H1 (cell line): ENCODE measurements at regions not wholly inside any gene's neighbourhood (a gene's known extent, or its start where the extent isn't known, plus 50 kb on each side); places are given as distances from the start of the nearest gene placed in this dataset.

Experiments
- CTCF ChIA-PET: fragments of 300-600 bp; sonication (Branson Sonifier 250); formaldehyde crosslinking; loops from one replicate; lab custom pipeline; 2021; ENCODE audit not compliant: partially characterized antibody; lab: Charles Lee
- POLR2A ChIA-PET: fragments of 300-600 bp; sonication (Branson Sonifier 250); formaldehyde crosslinking; loops from one replicate; lab custom pipeline; 2021; ENCODE audit warnings: inconsistent platforms; ENCODE audit not compliant: partially characterized antibody; lab: Charles Lee
- DNase-seq, 2 experiments: peaks; one replicate each; pipeline versions ENCODE4 v3.0.0 to v3.0.0-alpha.2; 2010 to 2022; ENCODE audit warnings: low spot score in 2 of 2, low read depth in 1 of 2, mixed read lengths in 1 of 2
- FAIRE-seq: peaks from 2 replicates; lab custom pipeline; 2011; peaks lifted over from hg19 to GRCh38; lab: Jason Lieb, UNC
- H2AFZ ChIP-seq: 2 replicates; pipeline ENCODE4 v1.8.1; 2012; ENCODE audit warnings: low read length, inconsistent platforms
- H2AK5ac ChIP-seq: 2 replicates; pipeline ENCODE4 v1.6.1; 2013; ENCODE audit warnings: low read depth, low read length
- H2BK120ac ChIP-seq: replicated peaks from 2 replicates; pipeline ENCODE3; 2013; ENCODE audit warnings: low read depth, low read length, inconsistent platforms
- H2BK12ac ChIP-seq: 2 replicates; pipeline ENCODE4 v1.6.1; 2013; ENCODE audit warnings: low read depth, low read length
- H2BK15ac ChIP-seq: 2 replicates; pipeline ENCODE4 v1.6.1; 2013; ENCODE audit warnings: low read length
- H2BK20ac ChIP-seq: 2 replicates; pipeline ENCODE4 v1.6.1; 2013; ENCODE audit warnings: low read length
- H2BK5ac ChIP-seq: 2 replicates; pipeline ENCODE4 v1.6.1; 2013; ENCODE audit warnings: low read depth, low read length
- H3K14ac ChIP-seq: 2 replicates; pipeline ENCODE4 v1.6.1; 2013; ENCODE audit warnings: inconsistent platforms; ENCODE audit not compliant: insufficient read length
- H3K18ac ChIP-seq: 2 replicates; pipeline ENCODE4 v1.6.1; 2013; ENCODE audit warnings: low read length; ENCODE audit errors: extremely low read depth
- H3K23ac ChIP-seq: 2 replicates; pipeline ENCODE4 v1.6.1; 2013; ENCODE audit warnings: inconsistent platforms; ENCODE audit not compliant: insufficient read length
- H3K23me2 ChIP-seq: 2 replicates; pipeline ENCODE4 v1.6.1; 2013; ENCODE audit warnings: low read depth, low read length
- H3K27ac ChIP-seq: 2 replicates; pipeline ENCODE4 v1.6.1; 2011; ENCODE audit warnings: low read depth, low read length, inconsistent platforms
- H3K27me3 ChIP-seq, 4 experiments: replicated peaks in 1 of 4; 1 replicate in 1 of 4; 2 replicates in 3 of 4; pipeline versions ENCODE4 v1.6.1 to v1.8.1; 2011 to 2013; ENCODE audit warnings: low read length in 3 of 4, mild to moderate bottlenecking in 3 of 4, inconsistent platforms in 2 of 4, mixed read lengths in 2 of 4, moderate library complexity in 1 of 4; ENCODE audit not compliant: control insufficient read depth in 3 of 4, insufficient read depth in 3 of 4; ENCODE audit errors: extremely low read depth in 1 of 4
- H3K36me3 ChIP-seq, 4 experiments: 2 replicates each; pipeline versions ENCODE4 v1.6.1 to v1.8.1; 2011 to 2013; ENCODE audit warnings: mild to moderate bottlenecking in 4 of 4, low read length in 3 of 4, moderate library complexity in 2 of 4, control low read depth in 1 of 4, inconsistent platforms in 1 of 4; ENCODE audit not compliant: insufficient read depth in 4 of 4, control insufficient read depth in 2 of 4
- H3K4ac ChIP-seq: replicated peaks from 2 replicates; pipeline ENCODE3; 2013; ENCODE audit warnings: low read length, low read depth, mixed read lengths, inconsistent platforms; ENCODE audit not compliant: insufficient read length
- H3K4me1 ChIP-seq, 4 experiments: replicated peaks in 1 of 4; 1 replicate in 1 of 4; 2 replicates in 3 of 4; pipeline versions ENCODE4 v1.6.1 to v1.8.1; 2011 to 2013; ENCODE audit warnings: low read length in 3 of 4, inconsistent platforms in 2 of 4, mixed read lengths in 1 of 4; ENCODE audit not compliant: insufficient read depth in 4 of 4, control insufficient read depth in 3 of 4
- H3K4me2 ChIP-seq, 2 experiments: 2 replicates each; pipeline versions ENCODE4 v1.6.1 to v1.8.1; 2011 to 2013; ENCODE audit warnings: low read depth in 2 of 2, low read length in 2 of 2, control low read depth in 1 of 2, inconsistent platforms in 1 of 2, mild to moderate bottlenecking in 1 of 2; ENCODE audit not compliant: insufficient read depth in 1 of 2
- H3K4me3 ChIP-seq, 4 experiments: fragments of 200-600, 300-600 bp in 1 of 4; sonication (generic), shearing (Covaris generic), sonication (Bioruptor Twin) in 1 of 4; 2 replicates each; pipeline versions ENCODE4 v1.5.1 to v1.8.1; 2011 to 2016; ENCODE audit warnings: low read length in 4 of 4, low read depth in 3 of 4, control low read depth in 2 of 4, inconsistent platforms in 2 of 4, mild to moderate bottlenecking in 2 of 4, mixed read lengths in 1 of 4, moderate library complexity in 1 of 4; ENCODE audit not compliant: insufficient read depth in 2 of 4; ENCODE audit errors: extremely low read depth in 1 of 4
- H3K56ac ChIP-seq: replicated peaks from 2 replicates; pipeline ENCODE3; 2013; ENCODE audit warnings: low read depth, mild to moderate bottlenecking, mixed read lengths, low read length, inconsistent platforms; ENCODE audit not compliant: insufficient read length
- H3K79me1 ChIP-seq: 2 replicates; pipeline ENCODE4 v1.6.1; 2013; ENCODE audit warnings: low read depth, low read length, control low read depth
- H3K79me2 ChIP-seq, 2 experiments: 2 replicates each; pipeline versions ENCODE4 v1.6.1 to v1.8.1; 2012 to 2013; ENCODE audit warnings: low read length in 2 of 2, mild to moderate bottlenecking in 2 of 2, inconsistent platforms in 1 of 2; ENCODE audit not compliant: insufficient read depth in 2 of 2, control insufficient read depth in 1 of 2
- H3K9ac ChIP-seq, 4 experiments: replicated peaks in 1 of 4; 1 replicate in 1 of 4; 2 replicates in 3 of 4; pipeline versions ENCODE4 v1.6.1 to v1.8.1; 2011 to 2013; ENCODE audit warnings: low read depth in 3 of 4, low read length in 3 of 4, control low read depth in 2 of 4, mild to moderate bottlenecking in 2 of 4, moderate library complexity in 2 of 4, inconsistent platforms in 1 of 4; ENCODE audit errors: extremely low read depth in 1 of 4
- H3K9me3 ChIP-seq, 2 experiments: 2 replicates each; pipeline versions ENCODE4 v1.6.1 to v1.8.1; 2012 to 2013; ENCODE audit warnings: mild to moderate bottlenecking in 2 of 2, moderate library complexity in 2 of 2, control low read depth in 1 of 2, inconsistent platforms in 1 of 2, low read depth in 1 of 2, low read length in 1 of 2, mixed read lengths in 1 of 2; ENCODE audit not compliant: insufficient read depth in 2 of 2
- H4K20me1 ChIP-seq, 2 experiments: replicated peaks in 1 of 2; 2 replicates each; pipeline versions ENCODE3 to v1.8.1; 2011 to 2013; ENCODE audit warnings: inconsistent platforms in 2 of 2, low read length in 2 of 2, mild to moderate bottlenecking in 1 of 2; ENCODE audit not compliant: insufficient read depth in 2 of 2, control insufficient read depth in 1 of 2
- H4K5ac ChIP-seq: 2 replicates; pipeline ENCODE4 v1.6.1; 2013; ENCODE audit warnings: low read length, low read depth, mixed read lengths, inconsistent platforms; ENCODE audit not compliant: insufficient read length
- H4K8ac ChIP-seq: 2 replicates; pipeline ENCODE4 v1.8.0; 2013; ENCODE audit warnings: mild to moderate bottlenecking, moderate library complexity, low read length, inconsistent platforms; ENCODE audit not compliant: insufficient read depth; ENCODE audit errors: extremely low read depth
- H4K91ac ChIP-seq: replicated peaks from 2 replicates; pipeline ENCODE3; 2013; ENCODE audit warnings: low read length, mixed read lengths, inconsistent platforms; ENCODE audit not compliant: insufficient read length
- ASH2L ChIP-seq: fragments of 200-600, 300-600 bp; sonication (generic); IDR thresholded peaks from one replicate; pipeline ENCODE4 v1.7.1; 2017; ENCODE audit warnings: low read length
- CEBPB ChIP-seq: IDR thresholded peaks from 2 replicates; pipeline ENCODE4 v1.6.1; 2012; ENCODE audit warnings: low read depth, low read length
- CTCF ChIP-seq, 3 experiments: IDR thresholded peaks; 1 replicate in 2 of 3; 2 replicates in 1 of 3; pipeline versions ENCODE4 v1.5.1 to v1.6.1; 2011; ENCODE audit warnings: low read length in 3 of 3, mild to moderate bottlenecking in 3 of 3, inconsistent platforms in 2 of 3, low read depth in 1 of 3, moderate library complexity in 1 of 3; ENCODE audit not compliant: insufficient read depth in 1 of 3; ENCODE audit errors: control extremely low read depth in 1 of 3
- FOSL1 ChIP-seq: IDR thresholded peaks from 2 replicates; pipeline ENCODE4 v1.6.1; 2011; ENCODE audit warnings: mild to moderate bottlenecking, low read depth, low read length, moderate library complexity; ENCODE audit not compliant: insufficient read depth
- JUN ChIP-seq: IDR thresholded peaks from 2 replicates; pipeline ENCODE4 v1.6.1; 2011; ENCODE audit warnings: low read depth, mild to moderate bottlenecking, improper control_type of control experiment, low read length
- KDM4A ChIP-seq: IDR thresholded peaks from one replicate; pipeline ENCODE4 v1.7.1; 2012; ENCODE audit warnings: low read depth, mild to moderate bottlenecking, moderate library complexity, low read length, inconsistent platforms; ENCODE audit not compliant: severe bottlenecking
- NANOG ChIP-seq: IDR thresholded peaks from 2 replicates; pipeline ENCODE4 v1.6.1; 2011; ENCODE audit warnings: low read length, low read depth, mild to moderate bottlenecking, inconsistent platforms; ENCODE audit not compliant: insufficient read depth, poor library complexity, severe bottlenecking
- RAD21 ChIP-seq, 2 experiments: IDR thresholded peaks in 1 of 2; conservative IDR thresholded peaks in 1 of 2; 2 replicates each; pipeline ENCODE4 v1.6.1; 2011; ENCODE audit warnings: low read depth in 2 of 2, low read length in 2 of 2, improper control_type of control experiment in 1 of 2, inconsistent platforms in 1 of 2, mild to moderate bottlenecking in 1 of 2, moderate library complexity in 1 of 2
- RXRA ChIP-seq: IDR thresholded peaks from 2 replicates; pipeline ENCODE4 v1.6.1; 2011; ENCODE audit warnings: low read depth, mild to moderate bottlenecking, low read length, moderate library complexity; ENCODE audit not compliant: insufficient read depth
- SIRT6 ChIP-seq: IDR thresholded peaks from one replicate; pipeline ENCODE4 v1.7.1; 2012; ENCODE audit warnings: low read length, inconsistent platforms
- SUZ12 ChIP-seq: fragments of 200-600 bp; sonication (generic); IDR thresholded peaks from 2 replicates; pipeline ENCODE4 v1.6.1; 2012; ENCODE audit warnings: mild to moderate bottlenecking, inconsistent platforms, low read length, moderate library complexity, mixed read lengths
- TAF1 ChIP-seq: IDR thresholded peaks from 2 replicates; pipeline ENCODE4 v1.6.1; 2011; ENCODE audit warnings: mild to moderate bottlenecking, low read depth, low read length
- WGBS, 2 experiments: shearing (Covaris generic) in 1 of 2; methylation state at CpG; one replicate each; pipeline versions ENCODE4 v1.1.6 to v1.1.7; 2013 to 2015; ENCODE audit warnings: low lambda C conversion rate in 2 of 2, mixed read lengths in 2 of 2, inconsistent platforms in 1 of 2, low coverage in 1 of 2, missing lambda C conversion rate in 1 of 2; ENCODE audit not compliant: insufficient replicate concordance in 2 of 2, insufficient coverage in 1 of 2, insufficient read length in 1 of 2; ENCODE audit errors: extremely low coverage in 1 of 2, missing lambda C conversion rate in 1 of 2; 5-methylcytosine and 5-hydroxymethylcytosine counted together

DNA sequence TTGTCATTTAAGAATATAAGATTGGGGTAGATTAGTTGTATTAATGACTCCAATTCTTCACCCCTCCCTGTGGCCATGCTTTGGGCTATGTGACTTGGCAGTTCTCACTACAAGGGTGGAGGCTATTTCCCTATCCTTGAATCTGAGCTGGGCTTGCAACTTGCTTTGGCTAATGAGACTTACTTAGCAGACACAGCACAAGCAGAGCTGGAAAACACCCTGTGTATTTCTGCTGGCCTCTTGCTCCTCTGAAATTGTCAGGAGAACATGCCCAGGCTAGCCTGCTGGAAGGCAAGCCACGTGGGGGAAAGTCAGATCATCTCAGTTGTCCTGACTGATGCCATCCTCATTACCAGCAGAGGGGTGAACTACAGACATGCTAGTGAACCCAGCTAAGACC lies 126.5 kb upstream of the HDGFL1 start:
- peak overlapping the region; percentile 83 for H3K4ac ChIP-seq
- no peak overlapping the region for H3K23ac ChIP-seq
- H3K27me3 ChIP-seq = no peaks in the 10 kb centered on the region
- H3K14ac ChIP-seq = no peak overlapping the region
- peaks cover 0 to 3% (median 0%) of the 10 kb centered on the region in 4 experiments; a peak in 1 of 7 replicates for H3K4me1 ChIP-seq
- peak overlapping the region; percentile 79; the same call in 1 of the 2 replicates for H2BK5ac ChIP-seq
- no peak overlapping the region for H2BK15ac ChIP-seq
- no peak for FAIRE-seq
- no peak overlapping the region for H2AK5ac ChIP-seq
- CTCF ChIA-PET = interaction anchor here (0.7 to 1.3 kb wide), 3 partner anchors 11 to 482 kb away, joined by 3 to 4 read pairs (median 4); no protein-coding TSS in a partner anchor
- no peaks in the 10 kb centered on the region for H3K23me2 ChIP-seq
- H4K20me1 ChIP-seq = no peaks in the 10 kb centered on the region
- peak overlapping the region; percentile 41; the same call in 1 of the 2 replicates for H4K8ac ChIP-seq
- no peak overlapping the region for H2BK20ac ChIP-seq
- POLR2A ChIA-PET = no interaction called here
- H3K4me3 ChIP-seq = no peak overlapping the region
- peak overlapping the region; percentile 90 for H2AFZ ChIP-seq
- H3K9me3 ChIP-seq = no peaks in the 10 kb centered on the region; a peak in 1 of 4 replicates
- no peak overlapping the region for H3K27ac ChIP-seq
- H3K36me3 ChIP-seq = no peaks in the 10 kb centered on the region
- no peaks in the 10 kb centered on the region for H3K79me2 ChIP-seq
- H3K9ac ChIP-seq = no peak overlapping the region
- peak overlapping the region; percentile 92 for H2BK120ac ChIP-seq
- no peak for DNase-seq
- no peak overlapping the region for H3K4me2 ChIP-seq
- 100% methylated on average over 1 of the region's 1 CpG; no CpG with 5 or more reads in 1 of the 2 experiments for WGBS, 2 experiments
- no peaks in the 10 kb centered on the region for H3K79me1 ChIP-seq
- no peak overlapping the region for H2BK12ac ChIP-seq
- H4K5ac ChIP-seq = no peak overlapping the region
- H3K18ac ChIP-seq = no peak overlapping the region
- H3K56ac ChIP-seq = no peak overlapping the region
- H4K91ac ChIP-seq = peak overlapping the region; percentile 17
- TF ChIP-seq RXRA (no peak), ASH2L (no peak), KDM4A (no peak), FOSL1 (no peak), CEBPB (no peak), RAD21 (IDR thresholded peaks at IDR 0.05 in 1 of 2, conservative IDR thresholded peaks at IDR 0.05 in 1 of 2; ENCODE audit: low read depth in 2 of 2, low read length in 2 of 2) (no peak), SIRT6 (no peak), CTCF (IDR thresholded peaks at IDR 0.05; ENCODE audit: control extremely low read depth in 1 of 3, insufficient read depth in 1 of 3, low read depth in 1 of 3, low read length in 3 of 3) (no peak), NANOG (no peak), SUZ12 (no peak), TAF1 (no peak), JUN (no peak)
